CD14-positive monocyte (primary cell): ENCODE measurements at regions not wholly inside any gene's neighbourhood (a gene's known extent, or its start where the extent isn't known, plus 50 kb on each side); places are given as distances from the start of the nearest gene placed in this dataset.

Experiments
- DNase-seq, 3 donors: peaks; one replicate each; pipeline ENCODE4 v3.0.0-alpha.2; 2011 to 2022
- H2AFZ ChIP-seq: 2 replicates; pipeline ENCODE4 v1.6.0; 2012; ENCODE audit warnings: mild to moderate bottlenecking, low read depth, low read length, inconsistent platforms; ENCODE audit not compliant: insufficient read depth, poor library complexity, severe bottlenecking
- H3K27ac ChIP-seq, 2 donors: 1 replicate in 1 of 2; 2 replicates in 1 of 2; pipeline ENCODE4 v1.5.1; 2012 to 2013; ENCODE audit warnings: low read length in 2 of 2, control low read depth in 1 of 2, inconsistent platforms in 1 of 2, low read depth in 1 of 2, mild to moderate bottlenecking in 1 of 2
- H3K27me3 ChIP-seq, 2 donors: one replicate each; pipeline versions ENCODE4 v1.6.0 to v1.6.1; 2011 to 2013; ENCODE audit warnings: low read length in 2 of 2; ENCODE audit not compliant: control insufficient read depth in 2 of 2, insufficient read depth in 2 of 2
- H3K36me3 ChIP-seq, 2 donors: replicated peaks in 1 of 2; 1 replicate in 1 of 2; 2 replicates in 1 of 2; pipeline versions ENCODE4 v1.5.1 to v1.6.1; 2012 to 2013; ENCODE audit warnings: low read length in 2 of 2, control low read depth in 1 of 2, inconsistent platforms in 1 of 2, mild to moderate bottlenecking in 1 of 2; ENCODE audit not compliant: insufficient read depth in 2 of 2, control insufficient read depth in 1 of 2
- H3K4me1 ChIP-seq, 2 donors: 1 replicate in 1 of 2; 2 replicates in 1 of 2; pipeline versions ENCODE4 v1.5.1 to v1.6.1; 2012 to 2013; ENCODE audit warnings: low read length in 2 of 2, control low read depth in 1 of 2, inconsistent platforms in 1 of 2, mild to moderate bottlenecking in 1 of 2, moderate library complexity in 1 of 2; ENCODE audit not compliant: insufficient read depth in 2 of 2, control insufficient read depth in 1 of 2
- H3K4me2 ChIP-seq: replicated peaks from 2 replicates; pipeline ENCODE3; 2012; ENCODE audit warnings: low read length, moderate library complexity, mild to moderate bottlenecking; ENCODE audit not compliant: poor library complexity, severe bottlenecking; ENCODE audit errors: extremely low read depth
- H3K4me3 ChIP-seq, 3 experiments: fragments of 200-600 bp in 1 of 3; sonication (generic) in 1 of 3; replicated peaks in 1 of 3; 1 replicate in 2 of 3; 2 replicates in 1 of 3; pipeline ENCODE4 v1.5.1; 2011 to 2013; ENCODE audit warnings: low read length in 3 of 3, mild to moderate bottlenecking in 3 of 3, control low read depth in 2 of 3, low read depth in 2 of 3, inconsistent platforms in 1 of 3, moderate library complexity in 1 of 3
- H3K79me2 ChIP-seq: 2 replicates; pipeline ENCODE4 v1.6.0; 2012; ENCODE audit warnings: mild to moderate bottlenecking, control low read depth, inconsistent platforms, low read length, moderate library complexity; ENCODE audit not compliant: insufficient read depth
- H3K9ac ChIP-seq: 2 replicates; pipeline ENCODE4 v1.6.0; 2017; ENCODE audit warnings: low read length, mild to moderate bottlenecking; ENCODE audit not compliant: insufficient read depth, poor library complexity, severe bottlenecking
- H3K9me3 ChIP-seq, 2 donors: replicated peaks in 1 of 2; 1 replicate in 1 of 2; 2 replicates in 1 of 2; pipeline versions ENCODE4 v1.5.1 to v1.6.1; 2012 to 2013; ENCODE audit warnings: low read length in 2 of 2, control low read depth in 1 of 2; ENCODE audit not compliant: control insufficient read depth in 1 of 2, insufficient read depth in 1 of 2
- H4K20me1 ChIP-seq: 2 replicates; pipeline ENCODE4 v1.6.0; 2012; ENCODE audit warnings: mild to moderate bottlenecking, low read length, control low read depth, moderate library complexity; ENCODE audit not compliant: insufficient read depth
- H3K27ac Mint-ChIP-seq, 7 donors: one replicate each; pipeline ENCODE4 v1.8.0; 2020; ENCODE audit warnings: mild to moderate bottlenecking in 7 of 7, mixed read lengths in 7 of 7, moderate library complexity in 6 of 7, inconsistent platforms in 2 of 7
- H3K27me3 Mint-ChIP-seq, 3 donors: one replicate each; pipeline ENCODE4 v1.8.0; 2021 to 2022; ENCODE audit warnings: low read depth in 3 of 3, mild to moderate bottlenecking in 3 of 3, mixed read lengths in 3 of 3, moderate library complexity in 3 of 3, inconsistent platforms in 1 of 3
- H3K36me3 Mint-ChIP-seq, 2 donors: one replicate each; pipeline ENCODE4 v1.8.0; 2020; ENCODE audit warnings: mixed read lengths in 2 of 2, inconsistent platforms in 1 of 2, mild to moderate bottlenecking in 1 of 2
- H3K4me1 Mint-ChIP-seq: one replicate; pipeline ENCODE4 v1.8.0; 2020; ENCODE audit warnings: mild to moderate bottlenecking, mixed read lengths
- H3K4me3 Mint-ChIP-seq, 2 donors: one replicate each; pipeline ENCODE4 v1.8.0; 2020; ENCODE audit warnings: mild to moderate bottlenecking in 2 of 2, mixed read lengths in 2 of 2, moderate library complexity in 1 of 2
- H3K9me3 Mint-ChIP-seq, 7 donors: one replicate each; pipeline ENCODE4 v1.8.0; 2020 to 2022; ENCODE audit warnings: mixed read lengths in 7 of 7, mild to moderate bottlenecking in 6 of 7, moderate library complexity in 6 of 7, inconsistent platforms in 2 of 7
- WGBS: methylation state at CpG from one replicate; pipeline ENCODE4 v1.1.5; 2013; ENCODE audit warnings: missing lambda C conversion rate; ENCODE audit not compliant: insufficient coverage; 5-methylcytosine and 5-hydroxymethylcytosine counted together
- intact Hi-C, 2 donors: fragments of 100-400 bp; cut with micrococcal nuclease; formaldehyde crosslinking; loops; one replicate each; pipeline versions ENCODE4 v1.15.0 to v1.15.1; 2023
- TF ChIP-seq, protein P1 (sequence below): fragments of 200-600 bp; IDR thresholded peaks from one replicate; pipeline ENCODE4 v1.8.0; 2022; ENCODE audit warnings: antibody characterized with exemption, mild to moderate bottlenecking

DNA sequence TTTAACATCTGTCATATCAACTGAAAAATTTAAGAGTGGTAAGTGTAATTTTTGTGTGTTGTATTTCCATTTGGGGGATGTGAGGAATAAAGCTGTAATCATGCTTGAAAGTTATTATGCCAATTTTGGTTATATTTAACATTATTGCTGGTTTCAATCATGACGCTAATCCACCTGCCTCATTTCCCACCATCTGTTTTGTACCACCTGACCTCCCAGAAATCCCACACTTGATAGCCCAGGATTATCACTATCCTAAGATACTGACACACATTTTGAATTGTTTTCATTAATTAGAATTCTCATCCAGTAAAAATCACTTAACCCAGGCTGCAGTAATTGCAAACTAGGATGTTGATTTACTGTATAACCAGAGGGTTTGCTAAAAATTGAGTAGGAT, 1119.8 kb downstream of the AACS start:
- H3K4me1 Mint-ChIP-seq = no peaks in the 10 kb centered on the region
- no peaks in the 10 kb centered on the region for H3K36me3 ChIP-seq
- H3K4me3 ChIP-seq = no peak overlapping the region
- no peak overlapping the region for H3K4me2 ChIP-seq
- intact Hi-C loops = no loop called here
- no peaks in the 10 kb centered on the region for H4K20me1 ChIP-seq
- no peak overlapping the region for H3K27ac ChIP-seq
- H3K27me3 ChIP-seq = no peaks in the 10 kb centered on the region
- no peak overlapping the region for H3K27ac Mint-ChIP-seq
- no peaks in the 10 kb centered on the region for H3K36me3 Mint-ChIP-seq
- H2AFZ ChIP-seq = no peak overlapping the region
- peaks cover 0 to 5% (median 0%) of the 10 kb centered on the region in 3 donors for H3K27me3 Mint-ChIP-seq
- no peaks in the 10 kb centered on the region for H3K79me2 ChIP-seq
- TF ChIP-seq, protein P1, sequence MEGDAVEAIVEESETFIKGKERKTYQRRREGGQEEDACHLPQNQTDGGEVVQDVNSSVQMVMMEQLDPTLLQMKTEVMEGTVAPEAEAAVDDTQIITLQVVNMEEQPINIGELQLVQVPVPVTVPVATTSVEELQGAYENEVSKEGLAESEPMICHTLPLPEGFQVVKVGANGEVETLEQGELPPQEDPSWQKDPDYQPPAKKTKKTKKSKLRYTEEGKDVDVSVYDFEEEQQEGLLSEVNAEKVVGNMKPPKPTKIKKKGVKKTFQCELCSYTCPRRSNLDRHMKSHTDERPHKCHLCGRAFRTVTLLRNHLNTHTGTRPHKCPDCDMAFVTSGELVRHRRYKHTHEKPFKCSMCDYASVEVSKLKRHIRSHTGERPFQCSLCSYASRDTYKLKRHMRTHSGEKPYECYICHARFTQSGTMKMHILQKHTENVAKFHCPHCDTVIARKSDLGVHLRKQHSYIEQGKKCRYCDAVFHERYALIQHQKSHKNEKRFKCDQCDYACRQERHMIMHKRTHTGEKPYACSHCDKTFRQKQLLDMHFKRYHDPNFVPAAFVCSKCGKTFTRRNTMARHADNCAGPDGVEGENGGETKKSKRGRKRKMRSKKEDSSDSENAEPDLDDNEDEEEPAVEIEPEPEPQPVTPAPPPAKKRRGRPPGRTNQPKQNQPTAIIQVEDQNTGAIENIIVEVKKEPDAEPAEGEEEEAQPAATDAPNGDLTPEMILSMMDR = no peak
- H3K4me3 Mint-ChIP-seq = no peak overlapping the region
- DNase-seq = no peak
- no peak overlapping the region for H3K9ac ChIP-seq
- peaks cover 9 to 20% of the 10 kb centered on the region in 2 donors for H3K9me3 ChIP-seq
- no peaks in the 10 kb centered on the region for H3K4me1 ChIP-seq
- no CpG with 5 or more reads among the region's 1 CpG for WGBS
- peaks cover 6 to 13% (median 9%) of the 10 kb centered on the region in 7 donors for H3K9me3 Mint-ChIP-seq

DNA sequence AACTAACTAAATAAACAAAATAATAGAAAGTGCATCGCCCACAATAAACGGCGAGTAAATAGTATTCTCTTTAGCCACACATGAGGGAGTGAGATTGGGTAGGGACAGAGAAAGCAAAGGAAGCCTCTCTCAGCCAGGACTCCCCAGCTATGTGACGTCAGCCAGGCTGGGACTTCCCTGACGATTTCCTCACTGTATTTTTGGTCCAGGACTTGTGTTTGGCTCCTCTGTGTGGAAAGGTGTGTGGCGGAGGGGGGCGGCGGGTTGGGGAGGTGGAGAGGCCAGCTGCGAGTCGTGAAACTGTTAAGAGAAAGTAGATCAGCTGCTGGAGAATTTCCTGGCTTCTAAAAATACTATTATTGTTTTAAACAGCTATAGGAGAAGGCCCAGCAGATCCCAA, 1124.6 kb downstream of the AACS start:
- Histone ChIP-seq H3K4me1 (no peaks in the 10 kb centered on the region), H3K36me3 (no peaks in the 10 kb centered on the region), H3K27me3 (peaks cover 0 to 7% of the 10 kb centered on the region in 2 donors), H3K9ac (no peak overlapping the region), H2AFZ (no peak overlapping the region), H4K20me1 (no peaks in the 10 kb centered on the region), H3K4me3 (no peak overlapping the region), H3K4me2 (no peak overlapping the region), H3K27ac (no peak overlapping the region), H3K79me2 (no peaks in the 10 kb centered on the region), H3K9me3 (peaks cover 0 to 5% of the 10 kb centered on the region in 2 donors)
- peaks cover 16 to 24% (median 19%) of the 10 kb centered on the region in 3 donors for H3K27me3 Mint-ChIP-seq
- WGBS = 50% methylated on average over 3 of the region's 10 CpGs
- intact Hi-C loops = no loop called here
- TF ChIP-seq, protein P1 = no peak
- no peak overlapping the region for H3K27ac Mint-ChIP-seq
- DNase-seq = no peak
- peaks cover 5 to 22% (median 11%) of the 10 kb centered on the region in 7 donors for H3K9me3 Mint-ChIP-seq
- H3K4me3 Mint-ChIP-seq = no peak overlapping the region
- H3K36me3 Mint-ChIP-seq = no peaks in the 10 kb centered on the region
- H3K4me1 Mint-ChIP-seq = no peaks in the 10 kb centered on the region
